Common myeloid progenitor, CD34-positive (primary cell): ENCODE measurements at regions not wholly inside any gene's neighbourhood (a gene's known extent, or its start where the extent isn't known, plus 50 kb on each side); places are given as distances from the start of the nearest gene placed in this dataset.
"Not testable (repeated sequence)": the region's sequence is repeated elsewhere in the genome, so short reads cannot be mapped to it uniquely, and the experiment has no call there.

Experiments
- CTCF ChIA-PET: fragments of 350-600 bp; sonication (Branson Sonifier 250); formaldehyde crosslinking; loops from one replicate; lab custom pipeline; 2021; ENCODE audit warnings: antibody characterized with exemption; lab: Charles Lee
- POLR2A ChIA-PET: fragments of 350-600 bp; sonication (Branson Sonifier 250); formaldehyde crosslinking; loops from one replicate; lab custom pipeline; 2021; ENCODE audit warnings: antibody characterized with exemption; lab: Charles Lee
- DNase-seq, 3 donors: peaks; one replicate each; pipeline versions ENCODE4 v3.0.0 to v3.0.0-alpha.2; 2013
- H3K27ac ChIP-seq, 2 experiments: 1 replicate in 1 of 2; 2 replicates in 1 of 2; pipeline ENCODE4 v1.7.0; 2013; ENCODE audit warnings: inconsistent platforms in 2 of 2, low read length in 2 of 2, mild to moderate bottlenecking in 2 of 2, low read depth in 1 of 2, moderate library complexity in 1 of 2; ENCODE audit not compliant: severe bottlenecking in 2 of 2, insufficient read depth in 1 of 2, poor library complexity in 1 of 2
- H3K27me3 ChIP-seq, 5 experiments: replicated peaks in 2 of 5; 1 replicate in 3 of 5; 2 replicates in 2 of 5; pipeline versions ENCODE4 v1.6.1 to v1.7.0; 2013; ENCODE audit warnings: low read length in 4 of 5, mild to moderate bottlenecking in 2 of 5, moderate library complexity in 2 of 5, inconsistent platforms in 1 of 5; ENCODE audit not compliant: insufficient read depth in 5 of 5, control insufficient read depth in 4 of 5
- H3K36me3 ChIP-seq, 4 experiments: 1 replicate in 2 of 4; 2 replicates in 2 of 4; pipeline versions ENCODE4 v1.6.1 to v1.7.0; 2013; ENCODE audit warnings: low read length in 3 of 4, control low read depth in 1 of 4, mild to moderate bottlenecking in 1 of 4; ENCODE audit not compliant: control insufficient read depth in 4 of 4, insufficient read depth in 4 of 4
- H3K4me1 ChIP-seq, 4 experiments: 1 replicate in 3 of 4; 2 replicates in 1 of 4; pipeline versions ENCODE4 v1.6.1 to v1.7.1; 2013; ENCODE audit warnings: low read length in 3 of 4, mild to moderate bottlenecking in 3 of 4, control low read depth in 1 of 4, inconsistent platforms in 1 of 4, moderate library complexity in 1 of 4; ENCODE audit not compliant: control insufficient read depth in 4 of 4, insufficient read depth in 4 of 4; ENCODE audit errors: control extremely low read depth in 1 of 4
- H3K4me3 ChIP-seq, 7 experiments: 1 replicate in 4 of 7; 2 replicates in 3 of 7; pipeline versions ENCODE4 v1.5.1 to v1.7.0; 2013; ENCODE audit warnings: mild to moderate bottlenecking in 7 of 7, low read length in 6 of 7, moderate library complexity in 6 of 7, inconsistent platforms in 2 of 7, low read depth in 2 of 7, control low read depth in 1 of 7; ENCODE audit not compliant: insufficient read depth in 4 of 7, control insufficient read depth in 1 of 7; ENCODE audit errors: extremely low read depth in 1 of 7
- H3K9me3 ChIP-seq, 5 experiments: 1 replicate in 4 of 5; 2 replicates in 1 of 5; pipeline versions ENCODE4 v1.6.1 to v1.7.1; 2013; ENCODE audit warnings: low read length in 4 of 5, mild to moderate bottlenecking in 2 of 5, inconsistent platforms in 1 of 5, low read depth in 1 of 5, moderate library complexity in 1 of 5; ENCODE audit not compliant: control insufficient read depth in 4 of 5, insufficient read depth in 2 of 5; ENCODE audit errors: control extremely low read depth in 1 of 5
- WGBS: methylation state at CpG from one replicate; pipeline ENCODE4 v1.1.5; 2013; ENCODE audit not compliant: insufficient coverage; 5-methylcytosine and 5-hydroxymethylcytosine counted together

DNA sequence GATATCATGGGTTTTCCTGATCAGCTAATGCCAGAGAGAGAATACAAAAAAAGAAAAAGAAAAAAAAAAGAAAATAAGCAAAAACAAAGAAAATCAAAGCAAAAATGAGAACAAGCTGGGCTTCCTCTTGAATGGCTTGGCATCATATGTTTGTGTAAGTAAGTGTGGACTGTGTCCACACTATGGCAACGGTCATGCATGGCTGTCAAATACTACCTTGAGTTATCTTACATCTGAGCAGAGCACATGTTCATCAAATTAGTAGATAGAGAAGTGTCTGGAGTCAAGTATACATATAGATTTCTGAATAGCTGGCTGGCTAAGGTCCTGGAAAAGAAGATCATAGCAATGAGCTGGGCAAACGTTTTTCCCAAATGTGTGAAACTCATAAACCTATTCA is 470.2 kb downstream of the RPIA start:
- DNase-seq, POLR2A ChIA-PET, H3K27me3 ChIP-seq, H3K4me3 ChIP-seq, H3K9me3 ChIP-seq, H3K27ac ChIP-seq, CTCF ChIA-PET, H3K4me1 ChIP-seq, H3K36me3 ChIP-seq: not testable (repeated sequence)
- 80% methylated on average over 1 of the region's 2 CpGs for WGBS

DNA sequence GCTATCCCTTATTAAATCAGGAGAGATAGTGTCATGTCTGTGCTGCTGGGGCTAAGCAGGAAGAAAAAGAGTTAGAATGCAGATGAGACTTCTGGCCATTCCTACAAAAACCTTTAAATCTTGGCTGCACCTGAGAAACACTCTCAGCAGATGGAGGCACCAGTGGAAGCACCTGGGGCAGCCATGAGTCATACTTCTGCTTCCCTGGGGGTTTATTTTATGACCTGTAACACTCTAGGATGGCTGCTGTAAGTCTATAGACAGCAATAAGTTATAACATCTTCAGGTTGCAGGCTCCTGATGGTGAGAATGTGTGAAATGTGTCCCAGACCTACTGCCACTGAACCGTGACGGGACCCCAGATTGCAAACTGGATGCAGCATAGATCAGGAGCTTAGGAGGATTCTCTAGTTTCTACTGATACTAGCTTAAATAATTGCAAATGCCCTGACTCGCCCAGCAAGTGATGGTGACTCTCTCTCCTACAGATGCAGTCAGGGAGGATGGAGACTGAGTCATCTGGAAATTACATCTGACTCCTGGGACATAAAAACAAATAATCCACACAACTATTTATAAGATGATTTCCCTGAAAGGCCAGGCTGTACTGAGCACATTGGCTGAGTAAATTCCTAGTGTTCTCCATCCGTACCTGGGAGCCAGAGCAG is 479.2 kb downstream of the RPIA start:
- POLR2A ChIA-PET, CTCF ChIA-PET: not testable (repeated sequence)
- WGBS = no CpG with 5 or more reads among the region's 4 CpGs

DNA sequence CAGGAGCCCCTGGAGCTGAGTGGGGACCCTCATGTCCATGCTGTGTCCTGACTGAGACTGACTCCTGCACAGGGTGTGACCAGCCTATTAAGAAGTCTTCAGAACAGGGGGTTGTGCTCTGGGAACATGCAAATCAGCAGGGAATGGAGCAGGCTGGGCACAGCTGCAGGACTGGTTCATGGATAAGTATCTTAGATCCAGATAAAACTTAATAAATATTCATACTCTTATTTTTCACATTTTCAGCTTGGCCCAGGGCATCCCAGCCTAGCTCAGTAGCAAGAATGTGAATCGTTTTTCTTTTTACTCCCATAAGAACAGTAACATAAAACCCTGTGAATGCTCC is 479.7 kb downstream of the RPIA start:
- DNase-seq, H3K27me3 ChIP-seq, CTCF ChIA-PET, H3K27ac ChIP-seq, H3K36me3 ChIP-seq, H3K4me1 ChIP-seq, POLR2A ChIA-PET, H3K9me3 ChIP-seq, H3K4me3 ChIP-seq: not testable (repeated sequence)
- no CpG with 5 or more reads among the region's 1 CpG for WGBS

More for the DNA sequence above, 479.2 kb downstream of the RPIA start:
- H3K4me3 ChIP-seq, H3K9me3 ChIP-seq, H3K4me1 ChIP-seq, H3K27ac ChIP-seq, H3K36me3 ChIP-seq, H3K27me3 ChIP-seq: not testable (repeated sequence)
- peak in 1 of 3 donors; percentile 35 for DNase-seq

DNA sequence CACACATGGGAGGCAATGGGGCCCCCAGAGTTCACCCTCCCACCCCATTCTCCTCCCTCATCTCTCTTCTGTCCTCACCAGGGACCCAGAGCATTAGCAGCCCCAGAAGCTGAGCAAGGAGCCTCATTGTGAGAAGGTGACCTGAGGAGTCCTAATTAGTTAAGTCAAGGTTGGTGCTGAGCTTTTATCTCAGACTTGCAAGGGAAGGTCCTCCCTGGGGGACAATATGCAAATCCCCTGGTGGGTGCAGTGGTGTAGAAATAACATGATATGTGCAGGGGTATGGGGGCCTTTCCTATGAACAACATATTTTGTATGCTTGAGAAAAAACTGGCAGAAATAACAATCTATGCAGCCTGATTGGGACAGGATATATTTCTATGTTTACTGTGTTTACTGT is 485.5 kb downstream of the RPIA start:
- DNase-seq, CTCF ChIA-PET, H3K4me3 ChIP-seq, H3K9me3 ChIP-seq, POLR2A ChIA-PET, H3K27me3 ChIP-seq, H3K27ac ChIP-seq, H3K4me1 ChIP-seq, H3K36me3 ChIP-seq: not testable (repeated sequence)

DNA sequence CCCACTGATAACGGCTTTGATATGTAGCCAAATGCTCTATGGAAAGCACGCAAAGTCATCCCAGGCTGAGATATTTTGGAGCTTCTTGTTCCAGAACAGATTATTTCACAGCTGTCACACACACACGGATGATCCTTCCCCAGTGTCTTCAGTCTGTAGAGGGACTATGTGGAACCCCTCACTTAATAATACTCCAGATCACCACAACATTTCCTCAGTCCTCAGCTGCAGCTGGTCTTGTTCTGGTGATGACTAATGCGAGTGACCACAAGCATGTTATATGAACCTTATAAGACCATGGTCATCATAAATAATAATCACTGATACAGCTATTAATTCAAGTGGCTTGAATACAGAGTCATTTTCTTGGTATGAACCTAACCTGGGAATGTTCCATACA is 490.7 kb downstream of the RPIA start:
- WGBS = 94% methylated on average over 2 of the region's 4 CpGs
- POLR2A ChIA-PET, CTCF ChIA-PET, H3K9me3 ChIP-seq, H3K4me3 ChIP-seq, H3K36me3 ChIP-seq, H3K27ac ChIP-seq, H3K27me3 ChIP-seq: not testable (repeated sequence)
- H3K4me1 ChIP-seq = peaks cover 0 to 18% (median 7%) of the 10 kb centered on the region in 4 experiments
- peak in 2 of 3 donors; percentile 35 to 62 for DNase-seq

DNA sequence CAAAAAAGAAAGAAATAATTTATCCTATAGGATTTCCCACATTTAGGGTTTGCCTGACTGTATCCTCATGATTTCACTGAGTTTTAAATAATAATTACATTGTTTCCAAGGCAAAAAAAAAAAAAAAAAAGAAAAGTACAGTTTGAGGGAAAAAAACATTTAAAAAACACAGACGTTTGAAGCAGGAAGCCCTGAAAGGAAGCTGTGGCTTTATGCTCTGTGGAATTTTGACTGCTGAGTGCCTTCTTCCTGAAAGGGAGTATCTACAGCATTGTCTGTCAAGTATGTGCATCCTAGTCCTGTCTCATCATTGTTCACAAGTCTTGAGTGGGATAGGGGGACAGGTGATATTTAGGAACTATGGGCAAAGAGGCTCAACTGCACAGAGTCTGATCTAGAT is 493.3 kb downstream of the RPIA start:
- H3K36me3 ChIP-seq, H3K4me3 ChIP-seq, H3K27ac ChIP-seq, CTCF ChIA-PET, H3K9me3 ChIP-seq, H3K27me3 ChIP-seq, POLR2A ChIA-PET: not testable (repeated sequence)
- peaks cover 0 to 37% (median 13%) of the 10 kb centered on the region in 4 experiments for H3K4me1 ChIP-seq
- no CpG with 5 or more reads among the region's 1 CpG for WGBS
- DNase-seq = peak in 1 of 3 donors; percentile 69

DNA sequence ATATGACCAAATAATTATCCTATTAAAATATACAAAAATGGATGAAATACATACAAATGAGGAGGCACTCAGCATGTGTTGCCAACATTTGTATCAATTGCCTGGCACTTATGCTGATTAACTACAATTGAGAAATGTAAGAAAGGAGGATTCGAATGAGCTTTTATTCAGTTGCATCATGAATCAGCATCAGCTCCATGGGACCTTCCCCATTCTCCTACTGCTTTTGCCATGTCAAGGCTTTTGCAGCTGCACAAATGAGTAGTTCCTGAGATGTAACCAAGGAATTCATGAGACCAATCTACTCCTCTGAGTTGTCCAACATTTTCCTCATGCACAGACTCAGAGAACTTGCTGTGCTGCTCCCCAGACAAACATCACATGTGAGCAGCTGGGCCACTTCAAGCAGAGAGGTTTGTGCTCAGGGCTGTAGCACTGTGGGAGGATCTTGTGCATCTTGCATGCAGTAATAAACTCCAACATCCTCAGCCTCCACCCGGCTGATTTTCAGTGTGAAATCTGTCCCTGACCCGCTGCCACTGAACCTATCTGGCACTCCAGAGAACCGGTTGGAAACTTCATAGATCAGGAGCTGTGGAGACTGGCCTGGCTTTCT is 504.3 kb downstream of the RPIA start:
- H3K4me3 ChIP-seq, H3K27me3 ChIP-seq, H3K4me1 ChIP-seq, POLR2A ChIA-PET, H3K9me3 ChIP-seq, H3K36me3 ChIP-seq, DNase-seq, H3K27ac ChIP-seq, CTCF ChIA-PET: not testable (repeated sequence)
- WGBS = 67% methylated on average over 2 of the region's 4 CpGs
